Right lobe of liver (tissue), 6 donors: ENCODE measurements at regions not wholly inside any gene's neighbourhood (a gene's known extent, or its start where the extent isn't known, plus 50 kb on each side); places are given as distances from the start of the nearest gene placed in this dataset.
"Not testable (repeated sequence)": the region's sequence is repeated elsewhere in the genome, so short reads cannot be mapped to it uniquely, and the experiment has no call there.

Source experiments
- ATAC-seq, 4 donors: fragments of 200-7000 bp; cut with Tn5 transposase; one replicate each; pipeline ENCODE4 v1.9.1; 2020; ENCODE audit warnings: mild to moderate bottlenecking in 4 of 4, moderate library complexity in 4 of 4
- DNase-seq, 3 donors: peaks; one replicate each; pipeline ENCODE4 v3.0.0-alpha.2; 2020
- H3K27ac ChIP-seq, 3 donors: fragments of 200-600 bp; one replicate each; pipeline ENCODE4 v1.8.0; 2022
- H3K27me3 ChIP-seq, 2 donors: fragments of 200-600 bp; one replicate each; pipeline ENCODE4 v1.8.0; 2022
- H3K36me3 ChIP-seq, 4 donors: fragments of 200-600 bp; sonication (generic) in 1 of 4; one replicate each; pipeline versions ENCODE4 v1.5.1 to v1.8.0; 2017 to 2022; ENCODE audit warnings: control low read depth in 1 of 4
- H3K4me1 ChIP-seq, 4 donors: fragments of 200-600 bp; sonication (generic) in 1 of 4; one replicate each; pipeline versions ENCODE4 v1.5.1 to v1.8.0; 2017 to 2022; ENCODE audit warnings: control low read depth in 1 of 4
- H3K4me3 ChIP-seq, 3 donors: fragments of 200-600 bp; one replicate each; pipeline ENCODE4 v1.8.0; 2022
- H3K9me3 ChIP-seq, 4 donors: fragments of 200-600 bp; sonication (generic) in 1 of 4; one replicate each; pipeline versions ENCODE4 v1.5.1 to v1.8.0; 2017 to 2022; ENCODE audit warnings: control low read depth in 1 of 4
- POLR2A ChIP-seq: fragments of 450-650 bp; IDR thresholded peaks from one replicate; pipeline ENCODE4 v1.6.1; 2017; ENCODE audit warnings: antibody characterized with exemption, mild to moderate bottlenecking
- WGBS: methylation state at CpG from one replicate; pipeline ENCODE4 v1.1.6; 2018; ENCODE audit warnings: low coverage, low lambda C conversion rate; ENCODE audit not compliant: insufficient coverage; ENCODE audit errors: missing lambda C conversion rate; 5-methylcytosine and 5-hydroxymethylcytosine counted together
- intact Hi-C, 2 donors: fragments of 100-400 bp; cut with DNase I; formaldehyde crosslinking; loops; one replicate each; pipeline versions ENCODE4 v1.11.2 to v1.14.1; 2022
- TF ChIP-seq, protein P1 (sequence below), 4 donors: fragments of 200-600 bp in 3 of 4; fragments of 450-650 bp in 1 of 4; IDR thresholded peaks; one replicate each; pipeline versions ENCODE4 v1.5.1 to v1.8.0; 2016 to 2022; ENCODE audit warnings: antibody characterized with exemption in 4 of 4, mild to moderate bottlenecking in 2 of 4
- donor health status: DM: no; HTN: yes; CAD: no.
- donor health status: DM: no; HTN: no; CAD: no.
- donor health status: DM: no; HTN: no; CAD: no.
- donor health status: DM: no; HTN: yes; CAD: no.
- donor health status: DM: no; HTN: yes; CAD: no.

DNA sequence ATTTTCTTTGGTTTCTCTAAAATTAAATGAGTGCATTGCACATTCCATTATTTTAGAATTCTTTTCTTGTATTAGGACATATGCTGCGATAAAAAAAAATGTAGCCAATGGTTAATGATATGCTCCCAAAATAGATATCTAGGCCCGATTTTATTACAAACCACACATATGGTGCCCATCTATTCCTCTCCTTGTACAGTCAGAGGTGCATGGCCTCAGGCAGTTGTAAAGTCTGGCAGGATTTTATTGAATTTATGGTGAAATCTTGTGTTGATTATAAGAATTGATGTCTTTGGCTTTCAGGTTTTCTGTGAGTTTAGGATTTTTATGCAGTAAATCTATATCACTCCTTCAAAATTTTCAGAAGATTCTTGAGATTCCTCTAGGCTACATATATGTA lies 192.2 kb downstream of the RFPL4B start:
- Histone ChIP-seq H3K4me3 (no peak overlapping the region), H3K4me1 (no peaks in the 10 kb centered on the region), H3K27me3 (no peaks in the 10 kb centered on the region), H3K27ac (no peak overlapping the region), H3K9me3 (no peaks in the 10 kb centered on the region), H3K36me3 (no peaks in the 10 kb centered on the region)
- 67% methylated on average over 2 of the region's 2 CpGs for WGBS
- intact Hi-C loops, result no loop called here
- TF ChIP-seq, protein P1, sequence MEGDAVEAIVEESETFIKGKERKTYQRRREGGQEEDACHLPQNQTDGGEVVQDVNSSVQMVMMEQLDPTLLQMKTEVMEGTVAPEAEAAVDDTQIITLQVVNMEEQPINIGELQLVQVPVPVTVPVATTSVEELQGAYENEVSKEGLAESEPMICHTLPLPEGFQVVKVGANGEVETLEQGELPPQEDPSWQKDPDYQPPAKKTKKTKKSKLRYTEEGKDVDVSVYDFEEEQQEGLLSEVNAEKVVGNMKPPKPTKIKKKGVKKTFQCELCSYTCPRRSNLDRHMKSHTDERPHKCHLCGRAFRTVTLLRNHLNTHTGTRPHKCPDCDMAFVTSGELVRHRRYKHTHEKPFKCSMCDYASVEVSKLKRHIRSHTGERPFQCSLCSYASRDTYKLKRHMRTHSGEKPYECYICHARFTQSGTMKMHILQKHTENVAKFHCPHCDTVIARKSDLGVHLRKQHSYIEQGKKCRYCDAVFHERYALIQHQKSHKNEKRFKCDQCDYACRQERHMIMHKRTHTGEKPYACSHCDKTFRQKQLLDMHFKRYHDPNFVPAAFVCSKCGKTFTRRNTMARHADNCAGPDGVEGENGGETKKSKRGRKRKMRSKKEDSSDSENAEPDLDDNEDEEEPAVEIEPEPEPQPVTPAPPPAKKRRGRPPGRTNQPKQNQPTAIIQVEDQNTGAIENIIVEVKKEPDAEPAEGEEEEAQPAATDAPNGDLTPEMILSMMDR (IDR thresholded peaks at IDR 0.05), result no peak
- no peak for TF ChIP-seq POLR2A
- DNase-seq, result no peak
- no peak for ATAC-seq

DNA sequence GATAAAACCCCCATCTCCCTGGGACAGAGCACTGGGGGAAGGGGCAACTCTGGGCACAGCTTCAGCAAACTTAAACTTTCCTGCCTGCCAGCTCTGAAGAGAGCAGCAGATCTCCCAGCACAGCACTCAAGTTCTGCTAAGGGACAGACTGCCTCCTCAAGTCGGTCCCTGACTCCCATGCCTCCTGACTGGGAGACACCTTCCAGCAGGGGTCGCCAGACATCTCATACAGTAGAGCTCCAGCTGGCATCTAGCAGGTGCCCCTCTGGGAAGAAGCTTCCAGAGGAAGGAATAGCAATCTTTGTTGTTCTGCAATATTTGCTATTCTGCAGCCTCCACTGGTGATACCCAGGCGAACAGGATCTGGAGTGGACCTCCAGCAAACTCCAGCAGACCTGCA lies 194.7 kb downstream of the RFPL4B start:
- ATAC-seq, DNase-seq: not testable (repeated sequence)
- whole genome bisulfite sequencing, result 73% methylated on average over 3 of the region's 3 CpGs

DNA sequence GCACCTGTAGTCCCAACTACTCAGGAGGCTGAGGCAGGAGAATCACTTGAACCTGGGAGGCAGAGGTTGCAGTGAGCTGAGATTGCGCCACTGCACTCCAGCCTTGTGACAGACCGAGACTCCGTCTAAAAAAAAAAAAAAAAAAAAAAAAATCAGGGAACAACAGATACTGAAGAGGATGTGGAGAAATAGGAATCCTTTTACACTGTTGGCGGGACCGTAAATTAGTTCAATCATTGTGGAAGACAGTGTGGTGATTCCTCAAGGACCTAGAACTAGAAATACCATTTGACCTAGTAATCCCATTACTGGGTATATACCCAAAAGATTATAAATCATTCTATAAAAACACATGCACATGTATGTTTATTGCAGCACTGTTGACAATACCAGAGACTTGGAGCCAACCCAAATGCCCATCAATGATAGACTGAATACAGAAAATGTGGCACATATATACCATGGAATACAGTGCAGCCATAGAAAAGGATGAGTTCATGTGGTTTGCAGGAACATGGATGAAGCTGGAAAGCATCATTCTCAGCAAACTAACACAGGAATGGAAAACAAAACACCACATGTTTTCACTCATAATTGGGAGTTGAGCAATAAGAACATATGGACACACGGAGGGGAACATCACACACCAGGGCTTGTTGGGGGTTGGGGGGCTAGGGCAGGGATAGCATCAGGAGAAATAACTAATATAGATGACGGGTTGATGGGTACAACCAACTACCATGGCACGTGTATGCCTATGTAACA lies 200.4 kb downstream of the RFPL4B start:
- intact Hi-C loops, H3K4me1 ChIP-seq: not testable (repeated sequence)

More for the DNA sequence above, 194.7 kb downstream of the RFPL4B start:
- H3K4me3 ChIP-seq, intact Hi-C loops, H3K36me3 ChIP-seq, H3K4me1 ChIP-seq, H3K27me3 ChIP-seq, H3K27ac ChIP-seq, H3K9me3 ChIP-seq: not testable (repeated sequence)

DNA sequence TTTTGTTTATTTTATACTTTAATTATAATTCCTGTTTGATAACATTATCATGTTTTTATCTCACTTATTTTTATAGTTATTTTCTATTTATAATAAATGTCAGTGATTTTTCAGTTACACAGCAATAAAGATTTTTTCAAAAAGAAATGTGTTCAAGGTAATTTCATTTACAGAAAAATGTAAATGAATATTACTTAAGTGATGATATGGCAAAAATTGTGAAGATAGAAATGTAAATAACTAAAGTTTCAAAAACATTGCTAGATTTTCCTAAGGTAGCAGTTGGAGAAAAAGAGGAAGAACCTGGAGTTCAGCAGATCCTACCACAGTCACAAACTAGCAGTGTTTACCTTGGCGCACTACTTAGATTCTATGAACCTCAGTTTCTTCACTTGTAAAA lies 202.6 kb downstream of the RFPL4B start:
- H3K9me3 ChIP-seq, result no peaks in the 10 kb centered on the region
- ATAC-seq, result no peak
- 100% methylated on average over 1 of the region's 1 CpG for WGBS

More for the DNA sequence above, 200.4 kb downstream of the RFPL4B start:
- not testable (repeated sequence) for H3K27me3 ChIP-seq, H3K27ac ChIP-seq, ATAC-seq, DNase-seq, H3K9me3 ChIP-seq, H3K4me3 ChIP-seq, H3K36me3 ChIP-seq
- WGBS, result 84% methylated on average over 8 of the region's 8 CpGs

DNA sequence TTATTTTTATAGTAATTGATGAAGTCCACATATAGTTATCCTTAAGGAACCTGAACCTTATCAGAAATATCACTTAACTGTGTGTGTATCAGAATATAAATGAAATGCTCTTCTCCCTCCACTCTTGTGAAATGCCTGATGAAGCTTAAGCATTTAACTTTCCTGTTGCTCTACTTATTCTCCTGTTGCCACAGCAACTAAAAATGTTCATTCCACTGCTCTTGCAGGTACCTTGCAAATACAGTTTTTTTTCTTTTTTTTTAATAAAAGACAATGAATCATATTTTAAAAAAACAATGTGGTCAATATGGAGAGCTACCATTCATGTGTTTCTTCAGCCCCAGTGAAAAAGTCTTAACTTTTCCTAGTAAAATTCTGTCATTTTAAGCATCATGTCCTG lies 210.3 kb downstream of the RFPL4B start:
- Histone ChIP-seq H3K27ac (no peak overlapping the region), H3K36me3 (no peaks in the 10 kb centered on the region), H3K27me3 (no peaks in the 10 kb centered on the region), H3K4me1 (no peaks in the 10 kb centered on the region), H3K4me3 (no peak overlapping the region), H3K9me3 (no peaks in the 10 kb centered on the region)
- intact Hi-C loops, result no loop called here
- TF ChIP-seq, protein P1 (IDR thresholded peaks at IDR 0.05), result no peak
- TF ChIP-seq POLR2A, result no peak
- DNase-seq, result no peak
- no peak for ATAC-seq

More for the DNA sequence above, 202.6 kb downstream of the RFPL4B start:
- no peaks in the 10 kb centered on the region for H3K36me3 ChIP-seq
- H3K4me1 ChIP-seq, result no peaks in the 10 kb centered on the region
- H3K27ac ChIP-seq, result no peak overlapping the region
- no peak for TF ChIP-seq POLR2A
- TF ChIP-seq, protein P1 (IDR thresholded peaks at IDR 0.05), result no peak
- no peak overlapping the region for H3K4me3 ChIP-seq
- intact Hi-C loops, result no loop called here
- no peak for DNase-seq
- H3K27me3 ChIP-seq, result no peaks in the 10 kb centered on the region

DNA sequence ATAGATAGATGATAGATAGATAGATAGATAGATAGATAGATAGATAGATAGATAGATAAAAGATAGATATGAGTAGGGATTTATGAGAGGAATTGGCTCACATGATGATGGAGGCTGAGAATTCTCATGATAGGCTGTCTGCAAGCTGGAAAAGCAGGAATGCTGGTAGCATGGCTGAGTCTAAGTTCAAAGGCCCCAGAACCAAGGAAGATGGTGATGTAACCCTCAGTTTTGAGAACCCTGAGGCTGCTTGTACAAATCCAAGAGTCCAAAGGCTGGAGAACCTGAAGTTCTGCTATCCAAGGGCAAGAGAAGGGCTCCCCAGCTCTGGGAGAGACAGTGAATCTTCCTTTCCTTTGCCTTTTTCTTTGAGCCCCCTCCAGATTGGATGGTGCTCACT lies 210.8 kb downstream of the RFPL4B start:
- intact Hi-C loops, result no loop called here
- Histone ChIP-seq H3K27me3 (no peaks in the 10 kb centered on the region), H3K4me3 (no peak overlapping the region), H3K27ac (no peak overlapping the region), H3K36me3 (no peaks in the 10 kb centered on the region), H3K9me3 (no peaks in the 10 kb centered on the region), H3K4me1 (no peaks in the 10 kb centered on the region)
- DNase-seq, result no peak
- no peak for ATAC-seq
- TF ChIP-seq, protein P1 (IDR thresholded peaks at IDR 0.05), result no peak
- TF ChIP-seq POLR2A, result no peak
